Gastrocnemius medialis (tissue), 4 donors: ENCODE measurements at regions not wholly inside any gene's neighbourhood (a gene's known extent, or its start where the extent isn't known, plus 50 kb on each side); places are given as distances from the start of the nearest gene placed in this dataset.
"Not testable (repeated sequence)": the region's sequence is repeated elsewhere in the genome, so short reads cannot be mapped to it uniquely, and the experiment has no call there.

Source experiments
- ATAC-seq, 2 donors: fragments of 150-250 bp; one replicate each; pipeline ENCODE4 v1.9.1; 2016
- DNase-seq, 2 donors: peaks; one replicate each; pipeline ENCODE4 v3.0.0-alpha.2; 2019
- H3K27ac ChIP-seq, 4 donors: fragments of 200-600 bp; sonication (generic); 1 replicate in 1 of 4; 2 replicates in 3 of 4; pipeline ENCODE4 v1.5.1; 2016 to 2018; ENCODE audit warnings: mild to moderate bottlenecking in 2 of 4, moderate library complexity in 1 of 4
- H3K27me3 ChIP-seq, 3 donors: fragments of 200-600 bp; sonication (generic) in 2 of 3; 1 replicate in 1 of 3; 2 replicates in 2 of 3; pipeline versions ENCODE4 v1.5.1 to v1.6.0; 2016 to 2019; ENCODE audit warnings: mild to moderate bottlenecking in 1 of 3, moderate library complexity in 1 of 3
- H3K36me3 ChIP-seq, 2 donors: fragments of 200-600 bp; sonication (generic) in 1 of 2; one replicate each; pipeline ENCODE4 v1.5.1; 2017 to 2018
- H3K4me1 ChIP-seq, 2 donors: fragments of 200-600 bp; sonication (generic) in 1 of 2; one replicate each; pipeline ENCODE4 v1.5.1; 2016 to 2017; ENCODE audit warnings: mild to moderate bottlenecking in 2 of 2
- H3K4me3 ChIP-seq, 4 donors: fragments of 200-600 bp; sonication (generic) in 3 of 4; 1 replicate in 1 of 4; 2 replicates in 3 of 4; pipeline ENCODE4 v1.5.1; 2016 to 2019; ENCODE audit warnings: mild to moderate bottlenecking in 2 of 4
- H3K9me3 ChIP-seq, 3 donors: fragments of 200-600 bp; sonication (generic) in 2 of 3; 1 replicate in 1 of 3; 2 replicates in 2 of 3; pipeline ENCODE4 v1.5.1; 2016 to 2019
- POLR2A ChIP-seq, 2 donors: fragments of 450-650 bp; IDR thresholded peaks; one replicate each; pipeline ENCODE4 v1.6.1; 2017; ENCODE audit warnings: antibody characterized with exemption in 2 of 2, mild to moderate bottlenecking in 2 of 2, moderate library complexity in 2 of 2
- in situ Hi-C, 4 donors: fragments of 200-750 bp; cut with MboI; loops; one replicate each; pipeline versions ENCODE4 v1.15.0 to v1.8.0; 2017; ENCODE audit warnings: low sequenced_read_pairs in 4 of 4
- intact Hi-C: fragments of 100-400 bp; cut with DNase I; formaldehyde crosslinking; loops from one replicate; pipeline ENCODE4 v1.15.1; 2023; ENCODE audit warnings: low total_unique reads
- TF ChIP-seq, protein P1 (sequence below), 5 experiments: fragments of 450-650 bp in 3 of 5; fragments of 200-600 bp in 2 of 5; sonication (generic) in 2 of 5; IDR thresholded peaks in 4 of 5; conservative IDR thresholded peaks in 1 of 5; 1 replicate in 4 of 5; 2 replicates in 1 of 5; pipeline ENCODE4 v1.5.1; 2016 to 2019; ENCODE audit warnings: antibody characterized with exemption in 5 of 5, mild to moderate bottlenecking in 3 of 5, moderate library complexity in 3 of 5

- intact Hi-C loops, result no loop called here
- no peak for ATAC-seq
- no peaks in the 10 kb centered on the region for H3K9me3 ChIP-seq
Observed at GRCh38 chr4:28832444-28832843, 1887.7 kb upstream of the PCDH7 start.

GRCh38 chr4:28834120-28834519 is 1886.0 kb upstream of the PCDH7 start:
- in situ Hi-C loops, result no loop called here
- ATAC-seq (no peak), DNase-seq (no peak)
- intact Hi-C loops, result no loop called here
- H3K4me1 ChIP-seq, result no peaks in the 10 kb centered on the region
- H3K4me3 ChIP-seq, result no peak overlapping the region
- no peaks in the 10 kb centered on the region for H3K36me3 ChIP-seq
- H3K27me3 ChIP-seq, result no peaks in the 10 kb centered on the region
- H3K27ac ChIP-seq, result no peak overlapping the region
- no peak for TF ChIP-seq POLR2A (IDR thresholded peaks at IDR 0.05)
- TF ChIP-seq, protein P1, sequence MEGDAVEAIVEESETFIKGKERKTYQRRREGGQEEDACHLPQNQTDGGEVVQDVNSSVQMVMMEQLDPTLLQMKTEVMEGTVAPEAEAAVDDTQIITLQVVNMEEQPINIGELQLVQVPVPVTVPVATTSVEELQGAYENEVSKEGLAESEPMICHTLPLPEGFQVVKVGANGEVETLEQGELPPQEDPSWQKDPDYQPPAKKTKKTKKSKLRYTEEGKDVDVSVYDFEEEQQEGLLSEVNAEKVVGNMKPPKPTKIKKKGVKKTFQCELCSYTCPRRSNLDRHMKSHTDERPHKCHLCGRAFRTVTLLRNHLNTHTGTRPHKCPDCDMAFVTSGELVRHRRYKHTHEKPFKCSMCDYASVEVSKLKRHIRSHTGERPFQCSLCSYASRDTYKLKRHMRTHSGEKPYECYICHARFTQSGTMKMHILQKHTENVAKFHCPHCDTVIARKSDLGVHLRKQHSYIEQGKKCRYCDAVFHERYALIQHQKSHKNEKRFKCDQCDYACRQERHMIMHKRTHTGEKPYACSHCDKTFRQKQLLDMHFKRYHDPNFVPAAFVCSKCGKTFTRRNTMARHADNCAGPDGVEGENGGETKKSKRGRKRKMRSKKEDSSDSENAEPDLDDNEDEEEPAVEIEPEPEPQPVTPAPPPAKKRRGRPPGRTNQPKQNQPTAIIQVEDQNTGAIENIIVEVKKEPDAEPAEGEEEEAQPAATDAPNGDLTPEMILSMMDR (IDR thresholded peaks at IDR 0.05 in 4 of 5, conservative IDR thresholded peaks at IDR 0.05 in 1 of 5), result no peak
- no peaks in the 10 kb centered on the region for H3K9me3 ChIP-seq

More at GRCh38 chr4:28832444-28832843, 1887.7 kb upstream of the PCDH7 start:
- no peak for DNase-seq
- no peaks in the 10 kb centered on the region for H3K27me3 ChIP-seq
- TF ChIP-seq POLR2A (IDR thresholded peaks at IDR 0.05), result no peak
- TF ChIP-seq, protein P1 (IDR thresholded peaks at IDR 0.05 in 4 of 5, conservative IDR thresholded peaks at IDR 0.05 in 1 of 5), result no peak
- in situ Hi-C loops, result no loop called here
- no peaks in the 10 kb centered on the region for H3K4me1 ChIP-seq
- no peaks in the 10 kb centered on the region for H3K36me3 ChIP-seq
- no peak overlapping the region for H3K4me3 ChIP-seq
- no peak overlapping the region for H3K27ac ChIP-seq

DNA sequence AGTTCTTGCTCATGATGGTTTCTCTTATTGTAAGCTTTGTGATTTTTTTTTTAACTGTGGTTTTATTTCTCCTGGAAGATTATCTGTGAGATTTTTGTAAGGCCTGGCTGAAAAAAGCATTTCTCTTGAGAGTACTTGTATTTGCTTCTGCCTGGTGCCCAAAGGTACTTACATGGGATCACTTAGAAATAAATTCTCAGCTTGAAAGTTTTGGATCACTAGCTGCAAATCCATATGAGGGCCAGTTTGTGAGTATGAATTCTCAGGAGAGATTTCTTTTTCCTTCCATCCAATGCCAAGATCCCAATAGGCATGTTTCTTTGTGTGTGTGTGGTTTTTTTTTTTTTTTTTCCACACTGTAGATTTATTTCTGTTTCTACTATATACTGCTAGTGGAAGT is 1884.7 kb upstream of the PCDH7 start:
- Histone ChIP-seq H3K27me3 (no peaks in the 10 kb centered on the region), H3K4me1 (no peaks in the 10 kb centered on the region), H3K9me3 (no peaks in the 10 kb centered on the region), H3K4me3 (no peak overlapping the region), H3K27ac (no peak overlapping the region), H3K36me3 (no peaks in the 10 kb centered on the region)
- TF ChIP-seq POLR2A (IDR thresholded peaks at IDR 0.05), result no peak
- TF ChIP-seq, protein P1 (IDR thresholded peaks at IDR 0.05 in 4 of 5, conservative IDR thresholded peaks at IDR 0.05 in 1 of 5), result no peak
- intact Hi-C loops, result no loop called here
- in situ Hi-C loops, result no loop called here
- ATAC-seq (no peak), DNase-seq (no peak)

- H3K4me1 ChIP-seq, result no peaks in the 10 kb centered on the region
- no peaks in the 10 kb centered on the region for H3K27me3 ChIP-seq
- no peak overlapping the region for H3K4me3 ChIP-seq
- H3K36me3 ChIP-seq, result no peaks in the 10 kb centered on the region
- TF ChIP-seq, protein P1 (IDR thresholded peaks at IDR 0.05 in 4 of 5, conservative IDR thresholded peaks at IDR 0.05 in 1 of 5), result no peak
- no peak for TF ChIP-seq POLR2A (IDR thresholded peaks at IDR 0.05)
- no peak for ATAC-seq
- DNase-seq, result no peak
- intact Hi-C loops (no loop called here), in situ Hi-C loops (no loop called here)
- H3K9me3 ChIP-seq, result no peaks in the 10 kb centered on the region
- no peak overlapping the region for H3K27ac ChIP-seq
Observed at GRCh38 chr4:28842271-28842670, 1877.9 kb upstream of the PCDH7 start.

DNA sequence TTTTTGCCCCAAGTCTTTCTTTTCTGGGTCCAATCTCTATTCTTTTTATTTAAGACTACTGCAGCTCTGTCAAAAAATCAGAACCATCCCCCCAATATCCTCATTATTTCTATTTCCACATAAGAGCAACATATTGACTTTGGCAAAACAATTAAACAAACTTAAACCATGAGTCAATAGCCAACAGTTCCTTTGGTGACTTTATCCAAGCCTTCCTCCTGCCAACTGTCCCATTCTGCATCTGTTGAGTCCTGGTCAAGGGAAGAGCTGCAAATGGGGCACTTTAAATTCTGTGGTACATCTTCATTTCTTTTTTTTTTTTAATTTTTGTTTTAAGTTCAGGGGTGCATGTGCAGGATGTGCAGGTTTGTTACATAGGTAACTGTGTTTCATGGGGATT is 1875.0 kb upstream of the PCDH7 start:
- no peak for ATAC-seq

DNA sequence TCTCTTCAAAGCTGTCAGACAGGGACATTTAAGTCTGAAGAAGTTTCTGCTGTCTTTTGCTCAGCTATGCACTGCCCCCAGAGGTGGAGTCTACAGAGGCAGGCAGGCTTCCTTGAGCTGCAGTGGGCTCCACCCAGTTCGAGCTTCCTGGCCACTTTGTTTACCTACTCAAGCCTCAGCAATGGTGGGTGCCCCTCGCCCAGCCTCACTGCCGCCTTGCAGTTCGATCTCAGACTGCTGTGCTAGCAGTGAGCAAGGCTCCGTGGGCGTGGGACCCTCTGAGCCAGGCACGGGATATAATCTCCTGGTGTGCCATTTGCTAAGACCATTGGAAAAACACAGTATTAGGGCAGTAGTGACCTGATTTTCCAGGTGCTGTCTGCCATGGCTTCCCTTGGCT is 1863.1 kb upstream of the PCDH7 start:
- DNase-seq, H3K9me3 ChIP-seq, ATAC-seq, H3K36me3 ChIP-seq, H3K4me3 ChIP-seq, H3K4me1 ChIP-seq, in situ Hi-C loops, H3K27me3 ChIP-seq, intact Hi-C loops, H3K27ac ChIP-seq: not testable (repeated sequence)

More for the DNA sequence above, 1875.0 kb upstream of the PCDH7 start:
- H3K9me3 ChIP-seq, result no peaks in the 10 kb centered on the region
- DNase-seq, result no peak
- no peaks in the 10 kb centered on the region for H3K27me3 ChIP-seq
- intact Hi-C loops (no loop called here), in situ Hi-C loops (no loop called here)
- H3K36me3 ChIP-seq, result no peaks in the 10 kb centered on the region
- no peak overlapping the region for H3K27ac ChIP-seq
- no peaks in the 10 kb centered on the region for H3K4me1 ChIP-seq
- H3K4me3 ChIP-seq, result no peak overlapping the region
- TF ChIP-seq POLR2A (IDR thresholded peaks at IDR 0.05), result no peak
- TF ChIP-seq, protein P1 (IDR thresholded peaks at IDR 0.05 in 4 of 5, conservative IDR thresholded peaks at IDR 0.05 in 1 of 5), result no peak
